Panc1 (cell line): ENCODE measurements at regions not wholly inside any gene's neighbourhood (a gene's known extent, or its start where the extent isn't known, plus 50 kb on each side); places are given as distances from the start of the nearest gene placed in this dataset.

Experiments used
- ATAC-seq: fragments of 200-7000 bp; cut with Tn5 transposase; 2 replicates; pipeline ENCODE4 v1.9.1; 2020; ENCODE audit warnings: mild to moderate bottlenecking, moderate library complexity
- BruUV-seq: library from RNA; stranded (reverse); fragments of 400-500 nt; replicated peaks from 2 replicates; lab custom pipeline; 2021; lab: Mats Ljungman, UMichigan
- CTCF ChIA-PET: fragments of 300-600 bp; sonication (Branson Sonifier 250); formaldehyde crosslinking; loops from one replicate; lab custom pipeline; 2022; ENCODE audit warnings: antibody characterized with exemption; lab: Charles Lee
- POLR2A ChIA-PET: fragments of 300-600 bp; sonication (Branson Sonifier 250); formaldehyde crosslinking; loops from one replicate; lab custom pipeline; 2022; ENCODE audit warnings: antibody characterized with exemption; lab: Charles Lee
- DNase-seq: peaks from one replicate; pipeline ENCODE4 v3.0.0-alpha.2; 2010; ENCODE audit warnings: low read depth, low spot score
- H3K27ac ChIP-seq: 2 replicates; pipeline ENCODE4 v1.5.1; 2011; ENCODE audit warnings: mild to moderate bottlenecking, low read length, inconsistent platforms
- H3K27me3 ChIP-seq: fragments of 200-500 bp; sonication (Bioruptor generic); 2 replicates; pipeline ENCODE4 v1.6.0; 2014; ENCODE audit warnings: low read length, inconsistent platforms; ENCODE audit not compliant: control insufficient read depth, insufficient read depth
- H3K36me3 ChIP-seq: fragments of 200-500 bp; sonication (Bioruptor generic); 2 replicates; pipeline ENCODE4 v1.5.1; 2014; ENCODE audit warnings: inconsistent platforms, mild to moderate bottlenecking, low read length, moderate library complexity; ENCODE audit not compliant: control insufficient read depth, insufficient read depth
- H3K4me1 ChIP-seq: 2 replicates; pipeline ENCODE4 v1.5.1; 2011; ENCODE audit warnings: inconsistent platforms, mild to moderate bottlenecking, low read length, moderate library complexity; ENCODE audit not compliant: control insufficient read depth, insufficient read depth
- H3K4me3 ChIP-seq, 2 experiments: 2 replicates each; pipeline ENCODE4 v1.5.1; 2011 to 2012; ENCODE audit warnings: low read depth in 2 of 2, low read length in 2 of 2, mild to moderate bottlenecking in 2 of 2, inconsistent platforms in 1 of 2, moderate library complexity in 1 of 2
- H3K9me3 ChIP-seq: fragments of 200-500 bp; sonication (Bioruptor generic); 2 replicates; pipeline ENCODE4 v1.5.1; 2014; ENCODE audit warnings: low read depth, mild to moderate bottlenecking, inconsistent platforms, low read length, moderate library complexity; ENCODE audit not compliant: control insufficient read depth, insufficient read depth
- POLR2AphosphoS5 ChIP-seq: IDR thresholded peaks from 2 replicates; pipeline ENCODE4 v1.6.1; 2012; ENCODE audit warnings: mild to moderate bottlenecking, low read depth, low read length, moderate library complexity
- SIN3A ChIP-seq: IDR thresholded peaks from 2 replicates; pipeline ENCODE4 v1.6.1; 2012; ENCODE audit warnings: low read depth, mild to moderate bottlenecking, low read length, moderate library complexity, borderline replicate concordance; ENCODE audit not compliant: insufficient read depth
- TCF7L2 ChIP-seq: IDR thresholded peaks from 2 replicates; pipeline ENCODE4 v1.6.1; 2011; ENCODE audit warnings: mild to moderate bottlenecking, low read depth, low read length, inconsistent platforms
- in situ Hi-C: cut with HindIII; loops from 2 replicates; pipeline ENCODE4 v1.10.0; 2016; ENCODE audit warnings: low sequenced_read_pairs, low pct_unique_long_range_greater_than_20kb
- intact Hi-C: fragments of 100-400 bp; cut with micrococcal nuclease; formaldehyde crosslinking; loops from one replicate; pipeline ENCODE4 v1.10.0; 2022; ENCODE audit not compliant: unreplicated experiment
- TF ChIP-seq, protein P1 (sequence below), 2 experiments: IDR thresholded peaks; 2 replicates each; pipeline ENCODE4 v1.6.1; 2011 to 2012; ENCODE audit warnings: low read depth in 2 of 2, control low read depth in 1 of 2, low read length in 1 of 2, mild to moderate bottlenecking in 1 of 2, moderate library complexity in 1 of 2; ENCODE audit not compliant: insufficient read depth in 1 of 2
- TF ChIP-seq, protein P2 (sequence below): fragments of 450-650 bp; IDR thresholded peaks from 2 replicates; pipeline ENCODE4 v1.5.1; 2017; ENCODE audit warnings: mild to moderate bottlenecking

GRCh38 chr13:71964491-71965100 is 97.6 kb upstream of the DACH1 start:
- no peak overlapping the region for H3K27ac ChIP-seq
- H3K9me3 ChIP-seq: no peaks in the 10 kb centered on the region
- CTCF ChIA-PET: no interaction called here
- no TSS peak for BruUV-seq
- no peak overlapping the region for H3K4me3 ChIP-seq
- DNase-seq (no peak), ATAC-seq (no peak)
- H3K27me3 ChIP-seq: no peaks in the 10 kb centered on the region
- in situ Hi-C loops: no loop called here
- TF ChIP-seq, protein P1, sequence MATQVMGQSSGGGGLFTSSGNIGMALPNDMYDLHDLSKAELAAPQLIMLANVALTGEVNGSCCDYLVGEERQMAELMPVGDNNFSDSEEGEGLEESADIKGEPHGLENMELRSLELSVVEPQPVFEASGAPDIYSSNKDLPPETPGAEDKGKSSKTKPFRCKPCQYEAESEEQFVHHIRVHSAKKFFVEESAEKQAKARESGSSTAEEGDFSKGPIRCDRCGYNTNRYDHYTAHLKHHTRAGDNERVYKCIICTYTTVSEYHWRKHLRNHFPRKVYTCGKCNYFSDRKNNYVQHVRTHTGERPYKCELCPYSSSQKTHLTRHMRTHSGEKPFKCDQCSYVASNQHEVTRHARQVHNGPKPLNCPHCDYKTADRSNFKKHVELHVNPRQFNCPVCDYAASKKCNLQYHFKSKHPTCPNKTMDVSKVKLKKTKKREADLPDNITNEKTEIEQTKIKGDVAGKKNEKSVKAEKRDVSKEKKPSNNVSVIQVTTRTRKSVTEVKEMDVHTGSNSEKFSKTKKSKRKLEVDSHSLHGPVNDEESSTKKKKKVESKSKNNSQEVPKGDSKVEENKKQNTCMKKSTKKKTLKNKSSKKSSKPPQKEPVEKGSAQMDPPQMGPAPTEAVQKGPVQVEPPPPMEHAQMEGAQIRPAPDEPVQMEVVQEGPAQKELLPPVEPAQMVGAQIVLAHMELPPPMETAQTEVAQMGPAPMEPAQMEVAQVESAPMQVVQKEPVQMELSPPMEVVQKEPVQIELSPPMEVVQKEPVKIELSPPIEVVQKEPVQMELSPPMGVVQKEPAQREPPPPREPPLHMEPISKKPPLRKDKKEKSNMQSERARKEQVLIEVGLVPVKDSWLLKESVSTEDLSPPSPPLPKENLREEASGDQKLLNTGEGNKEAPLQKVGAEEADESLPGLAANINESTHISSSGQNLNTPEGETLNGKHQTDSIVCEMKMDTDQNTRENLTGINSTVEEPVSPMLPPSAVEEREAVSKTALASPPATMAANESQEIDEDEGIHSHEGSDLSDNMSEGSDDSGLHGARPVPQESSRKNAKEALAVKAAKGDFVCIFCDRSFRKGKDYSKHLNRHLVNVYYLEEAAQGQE (IDR thresholded peaks at IDR 0.05; ENCODE audit: insufficient read depth in 1 of 2, low read depth in 2 of 2, low read length in 1 of 2): no peak
- TF ChIP-seq SIN3A: no peak
- no peak for TF ChIP-seq TCF7L2
- TF ChIP-seq, protein P2, sequence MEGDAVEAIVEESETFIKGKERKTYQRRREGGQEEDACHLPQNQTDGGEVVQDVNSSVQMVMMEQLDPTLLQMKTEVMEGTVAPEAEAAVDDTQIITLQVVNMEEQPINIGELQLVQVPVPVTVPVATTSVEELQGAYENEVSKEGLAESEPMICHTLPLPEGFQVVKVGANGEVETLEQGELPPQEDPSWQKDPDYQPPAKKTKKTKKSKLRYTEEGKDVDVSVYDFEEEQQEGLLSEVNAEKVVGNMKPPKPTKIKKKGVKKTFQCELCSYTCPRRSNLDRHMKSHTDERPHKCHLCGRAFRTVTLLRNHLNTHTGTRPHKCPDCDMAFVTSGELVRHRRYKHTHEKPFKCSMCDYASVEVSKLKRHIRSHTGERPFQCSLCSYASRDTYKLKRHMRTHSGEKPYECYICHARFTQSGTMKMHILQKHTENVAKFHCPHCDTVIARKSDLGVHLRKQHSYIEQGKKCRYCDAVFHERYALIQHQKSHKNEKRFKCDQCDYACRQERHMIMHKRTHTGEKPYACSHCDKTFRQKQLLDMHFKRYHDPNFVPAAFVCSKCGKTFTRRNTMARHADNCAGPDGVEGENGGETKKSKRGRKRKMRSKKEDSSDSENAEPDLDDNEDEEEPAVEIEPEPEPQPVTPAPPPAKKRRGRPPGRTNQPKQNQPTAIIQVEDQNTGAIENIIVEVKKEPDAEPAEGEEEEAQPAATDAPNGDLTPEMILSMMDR: no peak
- no peak for TF ChIP-seq POLR2AphosphoS5
- POLR2A ChIA-PET: no interaction called here
- intact Hi-C loops: no loop called here
- no peaks in the 10 kb centered on the region for H3K4me1 ChIP-seq
- H3K36me3 ChIP-seq: no peaks in the 10 kb centered on the region

GRCh38 chr13:71962735-71963134 is 95.7 kb upstream of the DACH1 start:
- intact Hi-C loops (no loop called here), in situ Hi-C loops (no loop called here)
- Histone ChIP-seq H3K9me3 (no peaks in the 10 kb centered on the region), H3K36me3 (no peaks in the 10 kb centered on the region), H3K27ac (no peak overlapping the region), H3K4me3 (no peak overlapping the region), H3K27me3 (no peaks in the 10 kb centered on the region), H3K4me1 (no peaks in the 10 kb centered on the region)
- CTCF ChIA-PET: no interaction called here
- TF ChIP-seq, protein P2: no peak
- TF ChIP-seq, protein P1 (IDR thresholded peaks at IDR 0.05; ENCODE audit: insufficient read depth in 1 of 2, low read depth in 2 of 2, low read length in 1 of 2): no peak
- TF ChIP-seq POLR2AphosphoS5: no peak
- no peak for TF ChIP-seq TCF7L2
- TF ChIP-seq SIN3A: no peak
- no peak for DNase-seq
- POLR2A ChIA-PET: no interaction called here
- ATAC-seq: no peak
- BruUV-seq: no TSS peak
